ENCODE measurements at regions not wholly inside any gene's neighbourhood (a gene's known extent, or its start where the extent isn't known, plus 50 kb on each side); places are given as distances from the start of the nearest gene placed in this dataset.
A peak's percentile ranks its signal among the peaks of the same experiment; 100 is the strongest.

- Mint-ChIP-seq H3K4me1 (ENCODE audit: low read depth) (peaks cover 32% of the 10 kb centered on the region), H3K9me3 (no peaks in the 10 kb centered on the region), H3K27me3 (ENCODE audit: insufficient read depth) (no peaks in the 10 kb centered on the region), H3K4me3 (peak overlapping the region; percentile 45), H3K36me3 (ENCODE audit: low read depth) (0 out of 2 replicates have a peak, but pooled peaks cover 4% of the 10 kb centered on the region), H3K27ac (peak overlapping the region; percentile 56)
- no peak for TF ChIP-seq CTCF (IDR thresholded peaks at IDR 0.05)
- DNase-seq = peak; percentile 77
These were observed 60.8 kb upstream of the GLS start for GRCh38 chr2:190819840-190820301.

- Mint-ChIP-seq H3K9me3 (no peaks in the 10 kb centered on the region), H3K36me3 (ENCODE audit: low read depth) (0 out of 2 replicates have a peak, but pooled peaks cover 4% of the 10 kb centered on the region), H3K27ac (peak overlapping the region; percentile 56; the same call in 1 of the 2 replicates), H3K27me3 (ENCODE audit: insufficient read depth) (no peaks in the 10 kb centered on the region), H3K4me1 (ENCODE audit: low read depth) (peaks cover 32% of the 10 kb centered on the region), H3K4me3 (no peak overlapping the region; the same call in 1 of the 2 replicates)
- no peak for DNase-seq
- TF ChIP-seq CTCF (IDR thresholded peaks at IDR 0.05) = no peak
These were observed 60.2 kb upstream of the GLS start for GRCh38 chr2:190820416-190820815.

GRCh38 chr2:190822043-190822442 lies 58.6 kb upstream of the GLS start:
- Mint-ChIP-seq H3K27me3 (ENCODE audit: insufficient read depth) (no peaks in the 10 kb centered on the region; the same call in 1 of the 2 replicates), H3K36me3 (ENCODE audit: low read depth) (0 out of 2 replicates have a peak, but pooled peaks cover 4% of the 10 kb centered on the region), H3K9me3 (no peaks in the 10 kb centered on the region), H3K27ac (no peak overlapping the region), H3K4me3 (no peak overlapping the region), H3K4me1 (ENCODE audit: low read depth) (peaks cover 32% of the 10 kb centered on the region)
- no peak for DNase-seq
- no peak for TF ChIP-seq CTCF (IDR thresholded peaks at IDR 0.05)

GRCh38 chr2:190827720-190828119 lies 52.9 kb upstream of the GLS start:
- Mint-ChIP-seq H3K4me3 (no peak overlapping the region), H3K36me3 (ENCODE audit: low read depth) (0 out of 2 replicates have a peak, but pooled peaks cover 6% of the 10 kb centered on the region), H3K27me3 (ENCODE audit: insufficient read depth) (no peaks in the 10 kb centered on the region; the same call in 1 of the 2 replicates), H3K4me1 (ENCODE audit: low read depth) (no peaks in the 10 kb centered on the region), H3K27ac (no peak overlapping the region), H3K9me3 (no peaks in the 10 kb centered on the region)
- no peak for DNase-seq
- no peak for TF ChIP-seq CTCF (IDR thresholded peaks at IDR 0.05)

GRCh38 chr2:190829642-190830041 lies 51.0 kb upstream of the GLS start:
- DNase-seq = no peak
- Mint-ChIP-seq H3K9me3 (no peaks in the 10 kb centered on the region), H3K27me3 (ENCODE audit: insufficient read depth) (no peaks in the 10 kb centered on the region; the same call in 1 of the 2 replicates), H3K27ac (no peak overlapping the region), H3K36me3 (ENCODE audit: low read depth) (0 out of 2 replicates have a peak, but pooled peaks cover 6% of the 10 kb centered on the region), H3K4me1 (ENCODE audit: low read depth) (peaks cover 9% of the 10 kb centered on the region), H3K4me3 (no peak overlapping the region)
- no peak for TF ChIP-seq CTCF (IDR thresholded peaks at IDR 0.05)
